H9 (cell line): ENCODE measurements at regions not wholly inside any gene's neighbourhood (a gene's known extent, or its start where the extent isn't known, plus 50 kb on each side); places are given as distances from the start of the nearest gene placed in this dataset.

Experiments used
- DNase-seq: peaks from one replicate; pipeline ENCODE4 v3.0.0-alpha.2; 2017
- H2AFZ ChIP-seq: one replicate; pipeline ENCODE4 v1.6.1; 2013; ENCODE audit warnings: mild to moderate bottlenecking, low read length, control low read depth, moderate library complexity
- H2AK5ac ChIP-seq: 2 replicates; pipeline ENCODE4 v1.6.1; 2013; ENCODE audit warnings: low read length, control low read depth, mixed read lengths; ENCODE audit not compliant: insufficient read length
- H2BK120ac ChIP-seq: one replicate; pipeline ENCODE4 v1.6.1; 2013; ENCODE audit warnings: low read depth, mild to moderate bottlenecking, low read length, control low read depth, inconsistent platforms; ENCODE audit not compliant: poor library complexity, severe bottlenecking
- H2BK12ac ChIP-seq: 2 replicates; pipeline ENCODE4 v1.6.1; 2013; ENCODE audit warnings: low read length, control low read depth, mixed read lengths, low read depth; ENCODE audit not compliant: insufficient read length
- H2BK15ac ChIP-seq: 2 replicates; pipeline ENCODE4 v1.6.1; 2013; ENCODE audit warnings: low read depth, low read length, control low read depth
- H2BK20ac ChIP-seq: one replicate; pipeline ENCODE4 v1.6.1; 2013; ENCODE audit warnings: low read depth, mild to moderate bottlenecking, low read length, control low read depth, inconsistent platforms; ENCODE audit not compliant: poor library complexity, severe bottlenecking
- H2BK5ac ChIP-seq: 2 replicates; pipeline ENCODE4 v1.6.1; 2013; ENCODE audit warnings: low read length, control low read depth, mixed read lengths; ENCODE audit not compliant: insufficient read length
- H3K14ac ChIP-seq: 2 replicates; pipeline ENCODE4 v1.6.1; 2013; ENCODE audit warnings: low read length, control low read depth; ENCODE audit not compliant: insufficient read depth
- H3K18ac ChIP-seq: 2 replicates; pipeline ENCODE4 v1.6.1; 2013; ENCODE audit warnings: low read depth, mild to moderate bottlenecking, mixed read lengths, low read length, control low read depth; ENCODE audit not compliant: insufficient read length
- H3K23ac ChIP-seq: 2 replicates; pipeline ENCODE4 v1.6.1; 2013; ENCODE audit warnings: low read length, control low read depth, mixed read lengths, low read depth; ENCODE audit not compliant: insufficient read length
- H3K23me2 ChIP-seq: 2 replicates; pipeline ENCODE4 v1.6.1; 2013; ENCODE audit warnings: low read depth, mild to moderate bottlenecking, mixed read lengths, low read length, control low read depth; ENCODE audit not compliant: insufficient read length, poor library complexity, severe bottlenecking
- H3K27ac ChIP-seq: 2 replicates; pipeline ENCODE4 v1.5.1; 2013; ENCODE audit warnings: low read length, control low read depth, mixed read lengths, low read depth; ENCODE audit not compliant: insufficient read length
- H3K27me3 ChIP-seq: 2 replicates; pipeline ENCODE4 v1.6.1; 2013; ENCODE audit warnings: low read length, control low read depth, inconsistent platforms; ENCODE audit not compliant: insufficient read depth
- H3K4ac ChIP-seq: 2 replicates; pipeline ENCODE4 v1.6.1; 2013; ENCODE audit warnings: low read depth, mild to moderate bottlenecking, control low read depth, inconsistent platforms, low read length, moderate library complexity
- H3K4me1 ChIP-seq: 2 replicates; pipeline ENCODE4 v1.6.1; 2013; ENCODE audit warnings: low read length, control low read depth, inconsistent platforms; ENCODE audit not compliant: insufficient read depth
- H3K4me2 ChIP-seq: 2 replicates; pipeline ENCODE4 v1.6.1; 2013; ENCODE audit warnings: low read length, control low read depth, mixed read lengths; ENCODE audit not compliant: insufficient read length, insufficient read depth
- H3K56ac ChIP-seq: 2 replicates; pipeline ENCODE4 v1.6.1; 2013; ENCODE audit warnings: low read depth, mild to moderate bottlenecking, mixed read lengths, low read length, control low read depth; ENCODE audit not compliant: insufficient read length
- H3K79me1 ChIP-seq: 2 replicates; pipeline ENCODE4 v1.6.1; 2013; ENCODE audit warnings: low read depth, mild to moderate bottlenecking, moderate library complexity, low read length, control low read depth, inconsistent platforms; ENCODE audit not compliant: insufficient read depth, poor library complexity, severe bottlenecking
- H3K79me2 ChIP-seq: 2 replicates; pipeline ENCODE4 v1.6.1; 2013; ENCODE audit warnings: low read length, control low read depth, inconsistent platforms; ENCODE audit not compliant: insufficient read depth
- H3K9ac ChIP-seq: 2 replicates; pipeline ENCODE4 v1.6.1; 2013; ENCODE audit warnings: low read length, control low read depth, mixed read lengths; ENCODE audit not compliant: insufficient read length; ENCODE audit errors: extremely low read depth
- H3K9me3 ChIP-seq: one replicate; pipeline ENCODE4 v1.6.1; 2013; ENCODE audit warnings: low read depth, low read length, inconsistent platforms; ENCODE audit not compliant: control insufficient read depth
- H3T11ph ChIP-seq: one replicate; pipeline ENCODE4 v1.6.1; 2013; ENCODE audit warnings: mild to moderate bottlenecking, low read length, control low read depth, inconsistent platforms
- H4K20me1 ChIP-seq: one replicate; pipeline ENCODE4 v1.6.1; 2013; ENCODE audit not compliant: control insufficient read depth, insufficient read length, insufficient read depth
- H4K5ac ChIP-seq: 2 replicates; pipeline ENCODE4 v1.6.1; 2013; ENCODE audit warnings: low read depth, mild to moderate bottlenecking, mixed read lengths, low read length, control low read depth; ENCODE audit not compliant: insufficient read length
- H4K8ac ChIP-seq: replicated peaks from 2 replicates; pipeline ENCODE4 v1.6.1; 2013; ENCODE audit warnings: low read length, control low read depth, mixed read lengths, low read depth; ENCODE audit not compliant: insufficient read length
- H4K91ac ChIP-seq: 2 replicates; pipeline ENCODE4 v1.6.1; 2013; ENCODE audit warnings: low read depth, mild to moderate bottlenecking, moderate library complexity, mixed read lengths, low read length, control low read depth; ENCODE audit not compliant: insufficient read length
- H3K27ac Mint-ChIP-seq, 3 experiments: 2 replicates in 2 of 3; 3 replicates in 1 of 3; pipeline ENCODE4 v1.8.0; 2020 to 2021; ENCODE audit warnings: mixed read lengths in 3 of 3, mild to moderate bottlenecking in 1 of 3, moderate library complexity in 1 of 3
- H3K27me3 Mint-ChIP-seq: 2 replicates; pipeline ENCODE4 v1.8.0; 2021; ENCODE audit warnings: low read depth, mild to moderate bottlenecking, moderate library complexity, mixed read lengths
- H3K36me3 Mint-ChIP-seq, 3 experiments: 2 replicates in 2 of 3; 3 replicates in 1 of 3; pipeline ENCODE4 v1.8.0; 2020 to 2021; ENCODE audit warnings: low read depth in 3 of 3, mixed read lengths in 3 of 3; ENCODE audit not compliant: insufficient read depth in 1 of 3
- H3K4me1 Mint-ChIP-seq, 2 experiments: 2 replicates each; pipeline ENCODE4 v1.8.0; 2020; ENCODE audit warnings: mixed read lengths in 2 of 2
- H3K4me3 Mint-ChIP-seq, 2 experiments: 2 replicates in 1 of 2; 3 replicates in 1 of 2; pipeline ENCODE4 v1.8.0; 2020 to 2021; ENCODE audit warnings: mild to moderate bottlenecking in 2 of 2, mixed read lengths in 2 of 2, moderate library complexity in 1 of 2
- H3K9me3 Mint-ChIP-seq, 2 experiments: 2 replicates in 1 of 2; 3 replicates in 1 of 2; pipeline ENCODE4 v1.8.0; 2020; ENCODE audit warnings: mild to moderate bottlenecking in 2 of 2, mixed read lengths in 2 of 2, moderate library complexity in 1 of 2
- WGBS: extraction: QIAGEN DNeasy Blood & Tissue Kit; methylation state at CpG from one replicate; pipeline ENCODE4 v1.1.7; 2013; ENCODE audit warnings: missing lambda C conversion rate, low lambda C conversion rate, mixed read lengths; ENCODE audit not compliant: insufficient read length; ENCODE audit errors: extremely low coverage; 5-methylcytosine and 5-hydroxymethylcytosine counted together
- TF ChIP-seq, protein P1 (sequence below): fragments of 200-600 bp; sonication (generic); conservative IDR thresholded peaks from 3 replicates; pipeline ENCODE4 v1.8.0; 2021; ENCODE audit warnings: antibody characterized with exemption, mild to moderate bottlenecking

- no peak overlapping the region for H2BK5ac ChIP-seq
Measured at GRCh38 chr16:48011466-48011865, 144.3 kb downstream of the ABCC12 start.

More at GRCh38 chr16:48011466-48011865, 144.3 kb downstream of the ABCC12 start:
- H3K4me2 ChIP-seq = no peak overlapping the region
- no peak overlapping the region for H2BK15ac ChIP-seq
- H3K23ac ChIP-seq = no peak overlapping the region
- no peak overlapping the region for H3K14ac ChIP-seq
- Mint-ChIP-seq H3K27ac (no peak overlapping the region), H3K4me3 (no peak overlapping the region), H3K4me1 (peaks cover 17 to 18% of the 10 kb centered on the region in 2 experiments), H3K27me3 (peaks cover 2% of the 10 kb centered on the region; the same call in 1 of the 2 replicates), H3K36me3 (peaks cover 0 to 6% (median 3%) of the 10 kb centered on the region in 3 experiments; a peak in 2 of 7 replicates), H3K9me3 (peaks cover 5 to 8% of the 10 kb centered on the region in 2 experiments; a peak in 3 of 5 replicates)
- no peak overlapping the region for H3T11ph ChIP-seq
- no peak overlapping the region for H4K91ac ChIP-seq
- H3K79me2 ChIP-seq = no peaks in the 10 kb centered on the region
- no peak overlapping the region for H2BK12ac ChIP-seq
- H2BK20ac ChIP-seq = no peak overlapping the region
- no peak overlapping the region for H2AFZ ChIP-seq
- no peak overlapping the region for H2AK5ac ChIP-seq
- H3K9ac ChIP-seq = no peak overlapping the region
- no peak overlapping the region for H4K8ac ChIP-seq
- H3K4ac ChIP-seq = no peak overlapping the region
- H3K9me3 ChIP-seq = no peaks in the 10 kb centered on the region
- WGBS = no CpG with 5 or more reads among the region's 3 CpGs
- H2BK120ac ChIP-seq = no peak overlapping the region
- H3K27me3 ChIP-seq = no peaks in the 10 kb centered on the region
- H3K4me1 ChIP-seq = peaks cover 4% of the 10 kb centered on the region; the same call in 1 of the 2 replicates
- no peaks in the 10 kb centered on the region for H3K23me2 ChIP-seq
- no peaks in the 10 kb centered on the region for H3K79me1 ChIP-seq
- peak; percentile 1 for DNase-seq
- no peaks in the 10 kb centered on the region for H4K20me1 ChIP-seq
- H4K5ac ChIP-seq = no peak overlapping the region
- TF ChIP-seq, protein P1, sequence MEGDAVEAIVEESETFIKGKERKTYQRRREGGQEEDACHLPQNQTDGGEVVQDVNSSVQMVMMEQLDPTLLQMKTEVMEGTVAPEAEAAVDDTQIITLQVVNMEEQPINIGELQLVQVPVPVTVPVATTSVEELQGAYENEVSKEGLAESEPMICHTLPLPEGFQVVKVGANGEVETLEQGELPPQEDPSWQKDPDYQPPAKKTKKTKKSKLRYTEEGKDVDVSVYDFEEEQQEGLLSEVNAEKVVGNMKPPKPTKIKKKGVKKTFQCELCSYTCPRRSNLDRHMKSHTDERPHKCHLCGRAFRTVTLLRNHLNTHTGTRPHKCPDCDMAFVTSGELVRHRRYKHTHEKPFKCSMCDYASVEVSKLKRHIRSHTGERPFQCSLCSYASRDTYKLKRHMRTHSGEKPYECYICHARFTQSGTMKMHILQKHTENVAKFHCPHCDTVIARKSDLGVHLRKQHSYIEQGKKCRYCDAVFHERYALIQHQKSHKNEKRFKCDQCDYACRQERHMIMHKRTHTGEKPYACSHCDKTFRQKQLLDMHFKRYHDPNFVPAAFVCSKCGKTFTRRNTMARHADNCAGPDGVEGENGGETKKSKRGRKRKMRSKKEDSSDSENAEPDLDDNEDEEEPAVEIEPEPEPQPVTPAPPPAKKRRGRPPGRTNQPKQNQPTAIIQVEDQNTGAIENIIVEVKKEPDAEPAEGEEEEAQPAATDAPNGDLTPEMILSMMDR = no peak
- H3K18ac ChIP-seq = no peak overlapping the region
- H3K56ac ChIP-seq = no peak overlapping the region
- H3K27ac ChIP-seq = no peak overlapping the region
